Retinal pigment epithelial cell (primary cell): ENCODE measurements at regions not wholly inside any gene's neighbourhood (a gene's known extent, or its start where the extent isn't known, plus 50 kb on each side); places are given as distances from the start of the nearest gene placed in this dataset.

Experiments used
- DNase-seq: peaks from one replicate; pipeline ENCODE4 v3.0.0-alpha.2; 2010; ENCODE audit warnings: low read depth
- H3K4me3 ChIP-seq: 2 replicates; pipeline ENCODE4 v1.5.1; 2011; ENCODE audit warnings: mild to moderate bottlenecking, low read length, control low read depth, moderate library complexity
- TF ChIP-seq, protein P1 (sequence below): conservative IDR thresholded peaks from 2 replicates; pipeline ENCODE4 v1.5.1; 2011; ENCODE audit warnings: low read depth, low read length, control low read depth, inconsistent platforms

DNA sequence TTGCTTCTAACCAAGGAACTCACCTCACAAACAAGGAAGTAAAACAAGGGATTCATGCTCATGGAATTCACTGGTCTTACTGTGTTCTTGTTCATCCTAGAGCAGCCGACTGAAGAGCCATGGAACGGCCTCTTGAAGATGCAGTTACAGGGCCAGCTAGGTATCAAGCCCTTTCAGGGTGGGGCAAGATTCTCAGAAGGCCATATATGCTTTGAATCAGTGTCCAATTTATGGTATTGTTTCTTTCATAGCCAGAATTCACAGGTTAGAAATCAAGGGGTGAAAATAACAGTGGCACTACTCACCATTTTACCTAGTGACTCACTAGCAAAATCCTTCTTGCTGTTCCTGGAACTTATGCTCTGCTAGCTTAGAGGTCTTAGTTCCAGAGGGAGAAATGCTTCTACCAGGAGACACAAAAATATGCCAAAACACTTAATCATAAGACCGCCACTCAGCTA is 159.5 kb upstream of the CDH10 start:
- DNase-seq, result peak; percentile 77
- H3K4me3 ChIP-seq, result no peak overlapping the region
- TF ChIP-seq, protein P1, sequence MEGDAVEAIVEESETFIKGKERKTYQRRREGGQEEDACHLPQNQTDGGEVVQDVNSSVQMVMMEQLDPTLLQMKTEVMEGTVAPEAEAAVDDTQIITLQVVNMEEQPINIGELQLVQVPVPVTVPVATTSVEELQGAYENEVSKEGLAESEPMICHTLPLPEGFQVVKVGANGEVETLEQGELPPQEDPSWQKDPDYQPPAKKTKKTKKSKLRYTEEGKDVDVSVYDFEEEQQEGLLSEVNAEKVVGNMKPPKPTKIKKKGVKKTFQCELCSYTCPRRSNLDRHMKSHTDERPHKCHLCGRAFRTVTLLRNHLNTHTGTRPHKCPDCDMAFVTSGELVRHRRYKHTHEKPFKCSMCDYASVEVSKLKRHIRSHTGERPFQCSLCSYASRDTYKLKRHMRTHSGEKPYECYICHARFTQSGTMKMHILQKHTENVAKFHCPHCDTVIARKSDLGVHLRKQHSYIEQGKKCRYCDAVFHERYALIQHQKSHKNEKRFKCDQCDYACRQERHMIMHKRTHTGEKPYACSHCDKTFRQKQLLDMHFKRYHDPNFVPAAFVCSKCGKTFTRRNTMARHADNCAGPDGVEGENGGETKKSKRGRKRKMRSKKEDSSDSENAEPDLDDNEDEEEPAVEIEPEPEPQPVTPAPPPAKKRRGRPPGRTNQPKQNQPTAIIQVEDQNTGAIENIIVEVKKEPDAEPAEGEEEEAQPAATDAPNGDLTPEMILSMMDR, result no peak

GRCh38 chr5:24791326-24791725 is 146.5 kb upstream of the CDH10 start:
- TF ChIP-seq, protein P1, result no peak
- DNase-seq, result no peak

DNA sequence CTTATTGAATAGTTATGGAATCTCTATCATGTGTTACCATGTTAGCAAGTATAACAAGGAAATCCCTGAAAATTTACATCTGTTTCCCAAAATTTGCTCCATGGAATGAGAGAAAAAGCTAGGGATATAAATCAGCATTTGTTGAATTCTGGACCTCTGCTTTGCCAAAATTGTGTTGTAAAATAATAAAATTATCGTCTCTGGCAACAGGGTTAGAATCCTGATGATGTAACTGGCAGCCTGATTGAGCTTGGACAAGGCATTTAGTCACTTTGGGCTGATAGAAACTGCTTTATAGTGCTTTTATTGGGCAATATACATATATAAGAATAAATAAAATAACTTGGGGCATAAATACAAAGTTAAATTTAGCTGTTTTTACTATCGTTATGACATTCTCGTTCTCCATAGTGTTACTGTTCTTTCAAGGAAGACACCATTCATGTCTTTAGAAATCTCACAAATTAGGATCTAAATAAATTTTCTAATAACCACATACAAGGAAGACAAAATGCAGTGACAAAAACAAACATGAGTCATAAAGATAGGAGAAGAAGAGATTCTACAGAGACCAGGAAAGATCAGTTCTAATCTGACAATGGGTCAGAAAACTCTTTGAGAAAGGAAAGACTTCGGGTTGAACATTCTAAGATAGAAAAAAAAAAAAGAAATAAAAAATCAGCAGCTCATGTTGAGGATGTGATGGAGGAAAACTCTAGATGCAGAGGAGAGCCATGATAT is 145.0 kb upstream of the CDH10 start:
- TF ChIP-seq, protein P1, result no peak
- no peak for DNase-seq
- H3K4me3 ChIP-seq, result no peak overlapping the region

More at GRCh38 chr5:24791326-24791725, 146.5 kb upstream of the CDH10 start:
- H3K4me3 ChIP-seq, result no peak overlapping the region

DNA sequence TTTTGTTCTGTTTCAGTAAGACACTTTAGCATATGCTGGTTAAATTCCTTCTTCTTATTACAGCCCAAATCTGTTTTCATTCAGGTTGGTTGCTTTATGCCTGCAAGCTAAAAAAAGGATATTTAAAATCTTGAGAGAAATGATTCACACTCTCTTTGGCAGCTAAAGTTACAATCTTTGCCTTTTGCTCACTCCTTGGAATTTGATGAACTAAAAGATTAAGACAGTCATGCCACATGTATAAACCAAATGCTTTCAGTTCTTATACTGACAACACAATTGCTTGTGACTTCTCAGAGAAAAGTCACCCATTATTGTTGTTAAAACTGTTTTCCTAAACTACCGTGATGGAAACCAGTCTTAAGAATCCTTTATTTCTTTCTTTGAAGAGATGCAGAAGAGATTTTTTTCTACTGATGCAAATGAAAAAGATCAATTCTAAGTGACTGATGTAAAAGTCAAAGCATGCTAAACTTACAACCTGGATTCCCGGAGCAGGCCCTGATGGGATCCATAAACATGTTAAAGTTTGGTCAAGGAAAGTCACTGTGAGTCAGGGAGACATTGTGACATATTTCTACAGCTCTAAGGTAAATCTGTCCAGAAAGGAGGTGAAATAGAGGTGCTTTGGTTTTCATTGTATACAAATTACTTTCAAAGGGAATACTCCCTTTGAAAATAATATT is 144.2 kb upstream of the CDH10 start:
- TF ChIP-seq, protein P1, result no peak
- peak; percentile 67 for DNase-seq
- no peak overlapping the region for H3K4me3 ChIP-seq

- TF ChIP-seq, protein P1, result no peak
- DNase-seq, result no peak
- no peak overlapping the region for H3K4me3 ChIP-seq
Observed at GRCh38 chr5:24786108-24786507, 141.3 kb upstream of the CDH10 start.

GRCh38 chr5:24783596-24783995 is 138.8 kb upstream of the CDH10 start:
- TF ChIP-seq, protein P1, result no peak
- no peak for DNase-seq
- no peak overlapping the region for H3K4me3 ChIP-seq
